Brain microvascular endothelial cell (primary cell): ENCODE measurements at regions not wholly inside any gene's neighbourhood (a gene's known extent, or its start where the extent isn't known, plus 50 kb on each side); places are given as distances from the start of the nearest gene placed in this dataset.

ENCODE experiments used
- DNase-seq: peaks from one replicate; pipeline ENCODE4 v3.0.0-alpha.2; 2020
- H3K27ac ChIP-seq: fragments of 250-450 bp; sonication (Bioruptor Pico); 2 replicates; pipeline ENCODE4 v1.5.1; 2020; ENCODE audit warnings: mild to moderate bottlenecking, moderate library complexity
- H3K27me3 ChIP-seq: fragments of 250-450 bp; sonication (Bioruptor Pico); replicated peaks from 2 replicates; pipeline ENCODE4 v1.5.1; 2020; ENCODE audit warnings: mild to moderate bottlenecking
- H3K36me3 ChIP-seq: fragments of 250-450 bp; sonication (Bioruptor Pico); replicated peaks from 2 replicates; pipeline ENCODE4 v1.5.1; 2020; ENCODE audit warnings: mild to moderate bottlenecking
- H3K4me3 ChIP-seq: 2 replicates; pipeline ENCODE4 v1.5.1; 2011; ENCODE audit warnings: low read depth, mild to moderate bottlenecking, control low read depth, low read length, moderate library complexity
- CTCF ChIP-seq: IDR thresholded peaks from 2 replicates; pipeline ENCODE4 v1.5.1; 2011; ENCODE audit warnings: low read depth, mild to moderate bottlenecking, moderate library complexity, low read length, control low read depth, inconsistent platforms; ENCODE audit errors: missing control alignments
- in situ Hi-C: cut with HindIII; loops from 2 replicates; pipeline ENCODE4 v1.10.0; 2017; ENCODE audit warnings: low sequenced_read_pairs, low pct_ligation_motif_present

DNA sequence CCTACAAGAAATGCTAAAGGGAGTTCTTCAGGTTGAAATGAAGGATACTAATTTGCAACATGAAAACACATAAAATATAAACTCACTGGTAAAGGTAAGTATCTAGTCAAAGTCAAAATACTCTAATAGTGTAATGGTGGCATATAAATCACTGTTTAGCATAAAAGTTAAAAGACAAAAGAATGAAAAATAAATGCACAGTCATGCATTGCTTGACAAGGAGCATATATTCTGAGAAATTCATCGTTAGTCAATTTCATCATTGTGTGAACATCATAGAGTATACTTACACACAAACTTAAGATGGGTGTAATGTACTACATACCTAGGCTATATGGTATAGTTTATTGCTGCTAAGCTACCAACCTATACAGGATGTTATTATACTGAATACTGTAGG, 194.4 kb upstream of the PDE5A start:
- no peak for TF ChIP-seq CTCF
- Histone ChIP-seq H3K27ac (no peak overlapping the region), H3K4me3 (no peak overlapping the region), H3K36me3 (no peaks in the 10 kb centered on the region), H3K27me3 (no peaks in the 10 kb centered on the region)
- DNase-seq, result no peak
- in situ Hi-C loops, result no loop called here

DNA sequence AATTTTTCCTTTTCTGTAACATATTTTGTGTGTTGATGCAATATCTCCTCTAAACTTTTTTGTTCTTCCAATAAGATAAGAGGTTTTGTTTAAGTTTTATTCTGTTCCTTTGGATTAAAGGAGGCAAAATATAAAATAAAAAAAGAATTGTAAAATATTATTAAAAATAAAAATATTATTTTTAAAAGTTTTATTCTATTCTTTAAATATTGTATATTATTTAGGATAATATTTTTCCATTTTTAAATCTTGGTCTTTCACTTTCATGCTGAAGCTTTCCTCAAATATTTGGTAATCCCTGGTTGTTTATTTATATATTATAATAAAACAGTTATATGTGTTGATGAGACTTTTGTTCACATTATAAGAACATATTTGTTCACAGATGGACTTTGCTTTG, 187.9 kb upstream of the PDE5A start:
- no peak for TF ChIP-seq CTCF
- Histone ChIP-seq H3K36me3 (no peaks in the 10 kb centered on the region), H3K27me3 (no peaks in the 10 kb centered on the region), H3K4me3 (no peak overlapping the region), H3K27ac (no peak overlapping the region)
- DNase-seq, result no peak
- in situ Hi-C loops, result no loop called here

DNA sequence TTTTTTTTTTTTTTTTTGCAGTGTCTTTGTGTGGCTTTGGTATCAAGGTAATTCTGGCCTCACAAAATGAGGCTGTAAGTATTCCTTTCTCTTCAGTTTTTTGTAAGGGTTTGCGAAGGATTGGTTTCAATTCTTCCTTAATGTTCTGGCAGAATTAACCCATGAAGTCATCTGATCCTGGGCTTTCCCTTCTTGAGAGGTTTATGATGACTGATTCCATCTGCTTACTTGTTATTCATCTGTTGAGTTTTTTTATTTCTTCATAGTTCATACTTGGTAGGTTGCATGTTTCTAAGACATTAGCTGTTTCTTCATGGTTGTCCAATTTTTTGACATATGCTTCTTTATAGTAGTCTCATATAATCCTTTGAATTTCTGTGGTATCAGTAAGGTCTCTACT, 181.4 kb upstream of the PDE5A start:
- H3K27me3 ChIP-seq, result no peaks in the 10 kb centered on the region
- H3K36me3 ChIP-seq, result no peaks in the 10 kb centered on the region
- no peak overlapping the region for H3K27ac ChIP-seq
- in situ Hi-C loops, result no loop called here
- TF ChIP-seq CTCF, result no peak
- H3K4me3 ChIP-seq, result no peak overlapping the region
- no peak for DNase-seq

DNA sequence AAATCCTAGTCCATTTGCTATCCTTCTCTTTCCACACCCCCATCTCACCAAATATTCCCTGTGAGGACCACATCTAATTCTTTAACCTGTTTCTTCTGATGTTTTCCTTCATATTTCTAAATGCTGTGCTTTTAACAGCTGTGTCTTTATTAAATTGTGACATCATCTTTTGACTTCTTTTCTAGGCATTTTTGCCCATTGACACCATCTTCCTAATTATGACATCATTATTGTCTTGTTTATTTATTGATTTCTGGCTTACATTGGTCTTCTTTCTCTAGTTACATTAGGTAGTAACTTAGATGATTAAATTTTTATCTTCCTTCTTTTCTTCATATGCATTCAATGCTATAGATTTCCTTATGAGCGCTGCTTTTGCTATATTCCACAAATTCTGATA, 175.8 kb upstream of the PDE5A start:
- Histone ChIP-seq H3K27me3 (no peaks in the 10 kb centered on the region), H3K27ac (no peak overlapping the region), H3K36me3 (no peaks in the 10 kb centered on the region), H3K4me3 (no peak overlapping the region)
- TF ChIP-seq CTCF, result no peak
- in situ Hi-C loops, result no loop called here
- DNase-seq, result no peak

GRCh38 chr4:119797238-119797894, 168.8 kb upstream of the PDE5A start:
- DNase-seq, result no peak
- Histone ChIP-seq H3K27ac (no peak overlapping the region), H3K4me3 (no peak overlapping the region), H3K36me3 (no peaks in the 10 kb centered on the region), H3K27me3 (no peaks in the 10 kb centered on the region)
- no peak for TF ChIP-seq CTCF
- in situ Hi-C loops, result no loop called here

GRCh38 chr4:119795986-119796578, 167.5 kb upstream of the PDE5A start:
- TF ChIP-seq CTCF, result no peak
- DNase-seq, result no peak
- Histone ChIP-seq H3K27me3 (no peaks in the 10 kb centered on the region), H3K27ac (no peak overlapping the region), H3K4me3 (no peak overlapping the region), H3K36me3 (no peaks in the 10 kb centered on the region)
- in situ Hi-C loops, result no loop called here
